ENCODE measurements at regions not wholly inside any gene's neighbourhood (a gene's known extent, or its start where the extent isn't known, plus 50 kb on each side); places are given as distances from the start of the nearest gene placed in this dataset.

GRCh38 chr2:128784626-128785306 lies 466.1 kb upstream of the HS6ST1 start:
- DNase-seq: no peak

- DNase-seq: no peak
Observed at GRCh38 chr2:128786316-128786715, 467.6 kb upstream of the HS6ST1 start.

- no peak for DNase-seq
Observed at GRCh38 chr2:128786741-128787478, 468.2 kb upstream of the HS6ST1 start.

GRCh38 chr2:128787616-128788015 lies 468.9 kb upstream of the HS6ST1 start:
- DNase-seq: no peak

GRCh38 chr2:128788636-128789220 lies 470.1 kb upstream of the HS6ST1 start:
- no peak for DNase-seq

- no peak for DNase-seq
Observed at GRCh38 chr2:128789221-128789620, 470.6 kb upstream of the HS6ST1 start.

- no peak for DNase-seq
Observed at GRCh38 chr2:128789776-128790455, 471.2 kb upstream of the HS6ST1 start.

GRCh38 chr2:128790541-128791001 lies 471.9 kb upstream of the HS6ST1 start:
- DNase-seq: no peak

GRCh38 chr2:128791120-128791984 lies 472.7 kb upstream of the HS6ST1 start:
- DNase-seq: no peak

GRCh38 chr2:128791985-128792320 lies 473.3 kb upstream of the HS6ST1 start:
- no peak for DNase-seq

GRCh38 chr2:128792476-128793054 lies 473.9 kb upstream of the HS6ST1 start:
- DNase-seq: no peak

- DNase-seq: no peak
Observed at GRCh38 chr2:128793404-128793803, 474.7 kb upstream of the HS6ST1 start.

GRCh38 chr2:128794285-128794684 lies 475.6 kb upstream of the HS6ST1 start:
- no peak for DNase-seq

GRCh38 chr2:128796321-128796720 lies 477.7 kb upstream of the HS6ST1 start:
- no peak for DNase-seq

- no peak for DNase-seq
Observed at GRCh38 chr2:128797092-128797491, 478.4 kb upstream of the HS6ST1 start.

GRCh38 chr2:128797533-128797932 lies 478.9 kb upstream of the HS6ST1 start:
- DNase-seq: no peak

- no peak for DNase-seq
Observed at GRCh38 chr2:128797937-128798336, 479.3 kb upstream of the HS6ST1 start.

- no peak for DNase-seq
Observed at GRCh38 chr2:128798502-128799283, 480.0 kb upstream of the HS6ST1 start.

GRCh38 chr2:128799284-128799552 lies 480.6 kb upstream of the HS6ST1 start:
- no peak for DNase-seq

GRCh38 chr2:128799730-128800129 lies 481.1 kb upstream of the HS6ST1 start:
- no peak for DNase-seq

- no peak for DNase-seq
Observed at GRCh38 chr2:128801576-128801975, 482.9 kb upstream of the HS6ST1 start.

- DNase-seq: no peak
Observed at GRCh38 chr2:128803222-128803621, 484.6 kb upstream of the HS6ST1 start.
